ENCODE measurements at regions not wholly inside any gene's neighbourhood (a gene's known extent, or its start where the extent isn't known, plus 50 kb on each side); places are given as distances from the start of the nearest gene placed in this dataset.
"Not testable (repeated sequence)": the region's sequence is repeated elsewhere in the genome, so short reads cannot be mapped to it uniquely, and the experiment has no call there.

- no peak for DNase-seq
- no peak for ATAC-seq (replicated peaks)
- Mint-ChIP-seq H3K4me3 (no peak overlapping the region), H3K27me3 (no peaks in the 10 kb centered on the region), H3K4me1 (ENCODE audit: low read depth in 2 of 2) (no peaks in the 10 kb centered on the region), H3K9me3 (peaks cover 5 to 6% of the 10 kb centered on the region in 2 donors), H3K36me3 (ENCODE audit: insufficient read depth) (no peaks in the 10 kb centered on the region), H3K27ac (no peak overlapping the region)
These were observed 207.1 kb upstream of the PCDH18 start for GRCh38 chr4:137739391-137739790.

DNA sequence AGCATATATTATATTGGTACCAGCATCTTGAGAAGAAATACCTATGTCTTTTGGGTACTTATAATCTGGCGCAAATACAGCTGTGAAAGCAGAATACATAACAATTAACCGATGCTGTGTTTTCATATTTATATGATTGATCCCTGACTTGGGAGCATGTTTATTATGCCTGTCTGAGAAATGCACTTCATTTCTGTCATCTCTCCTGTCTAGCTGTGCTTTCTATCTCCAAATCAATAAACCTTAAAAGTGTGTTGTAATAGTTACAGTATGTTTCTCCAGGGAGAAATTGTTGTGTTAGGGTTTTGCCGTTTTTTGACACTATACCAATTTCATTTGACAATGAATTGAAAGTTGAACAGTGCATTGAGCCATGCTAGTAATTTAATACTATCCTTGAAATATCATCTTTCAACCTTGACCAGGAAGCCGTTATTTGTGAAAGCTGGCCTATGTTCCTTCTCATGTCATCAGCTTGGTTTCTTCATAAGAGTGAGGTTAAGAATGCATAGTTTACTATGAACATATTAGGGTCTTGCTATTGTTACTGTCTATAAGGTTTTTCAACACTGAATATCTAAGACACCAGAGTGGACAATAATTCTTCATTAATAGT is 206.2 kb upstream of the PCDH18 start:
- Mint-ChIP-seq H3K4me1 (ENCODE audit: low read depth in 2 of 2) (no peaks in the 10 kb centered on the region), H3K27me3 (no peaks in the 10 kb centered on the region), H3K36me3 (ENCODE audit: insufficient read depth) (peaks cover under 1% of the 10 kb centered on the region), H3K9me3 (peaks cover 5 to 6% of the 10 kb centered on the region in 2 donors), H3K27ac (no peak overlapping the region), H3K4me3 (no peak overlapping the region)
- ATAC-seq (replicated peaks) (no peak), DNase-seq (no peak)

DNA sequence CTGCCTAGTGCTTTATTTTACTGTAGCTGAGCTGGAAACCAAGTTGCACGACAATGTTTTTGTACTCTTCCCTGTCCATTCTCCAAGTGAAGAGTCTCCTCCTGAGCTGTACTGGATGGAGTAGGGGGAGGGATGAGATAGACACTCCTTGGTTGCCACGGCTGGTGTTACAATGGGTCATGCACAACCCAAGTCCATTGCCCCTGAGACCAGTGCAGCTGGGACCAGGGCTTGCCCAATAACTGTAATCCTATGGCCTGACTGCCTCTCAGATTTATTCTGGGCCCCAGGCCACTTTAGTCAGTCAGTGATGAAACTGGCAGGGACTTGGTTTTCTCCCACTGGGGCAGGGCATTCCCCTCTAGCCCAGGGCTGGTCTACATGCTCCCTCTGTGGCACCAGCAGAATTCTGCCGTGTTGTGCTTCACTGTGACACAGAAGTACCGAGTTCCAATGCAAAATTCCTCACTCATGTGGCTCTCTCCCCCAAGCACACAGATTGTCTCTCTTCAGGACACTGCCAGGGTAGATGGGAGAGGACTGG is 203.3 kb upstream of the PCDH18 start:
- Mint-ChIP-seq H3K36me3 (ENCODE audit: insufficient read depth) (peaks cover 4% of the 10 kb centered on the region), H3K4me1 (ENCODE audit: low read depth in 2 of 2) (no peaks in the 10 kb centered on the region), H3K27ac (no peak overlapping the region), H3K27me3 (no peaks in the 10 kb centered on the region), H3K4me3 (no peak overlapping the region), H3K9me3 (peaks cover 11 to 13% of the 10 kb centered on the region in 2 donors)
- no peak for ATAC-seq (replicated peaks)
- DNase-seq: no peak

DNA sequence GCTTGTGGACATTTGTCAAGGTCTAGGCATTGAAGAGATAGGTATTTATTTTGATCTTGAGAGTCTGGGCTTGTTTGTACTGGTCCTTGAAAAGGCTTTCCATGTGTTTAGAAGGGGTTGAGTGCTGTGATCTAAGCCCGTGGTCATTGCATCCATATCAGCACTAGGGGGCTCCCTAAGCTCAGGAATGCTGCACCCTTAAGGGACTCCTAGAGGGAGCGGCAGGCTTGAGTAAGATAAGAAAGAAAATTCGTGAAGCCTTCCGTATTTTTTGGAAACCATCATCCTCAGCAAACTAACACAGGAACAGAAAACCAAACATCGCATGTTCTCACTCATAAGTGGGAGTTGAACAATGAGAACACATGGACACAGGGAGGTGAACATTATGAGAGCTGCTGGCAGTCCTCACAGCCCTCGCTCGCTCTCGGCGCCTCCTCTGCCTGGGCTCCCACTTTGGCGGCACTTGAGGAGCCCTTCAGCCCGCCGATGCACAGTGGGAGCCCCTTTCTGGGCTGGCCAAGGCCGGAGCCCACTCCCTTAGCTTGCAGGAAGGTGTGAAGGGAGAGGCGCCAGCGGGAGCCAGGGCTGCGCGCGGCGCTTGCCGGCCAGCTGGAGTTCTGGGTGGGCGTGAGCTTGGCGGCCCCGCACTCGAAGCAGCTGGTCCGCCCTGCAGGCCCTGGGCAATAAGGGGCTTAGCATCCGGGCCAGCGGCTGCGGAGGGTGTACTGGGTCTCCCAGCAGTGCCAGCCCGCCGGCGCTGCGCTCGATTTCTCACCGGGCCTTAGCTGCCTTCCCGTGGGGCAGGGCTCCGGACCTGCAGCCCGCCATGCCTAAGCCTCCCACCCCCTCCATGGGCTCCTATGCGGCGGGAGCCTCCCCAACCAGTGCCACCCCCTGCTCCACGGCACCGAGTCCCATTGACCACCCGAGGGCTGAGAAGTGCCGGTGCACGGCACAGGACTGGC is 201.2 kb upstream of the PCDH18 start:
- not testable (repeated sequence) for H3K27me3 Mint-ChIP-seq; DNase-seq; H3K4me1 Mint-ChIP-seq (ENCODE audit: low read depth in 2 of 2); H3K4me3 Mint-ChIP-seq; ATAC-seq (replicated peaks); H3K36me3 Mint-ChIP-seq (ENCODE audit: insufficient read depth); H3K27ac Mint-ChIP-seq
- H3K9me3 Mint-ChIP-seq: peaks cover 11 to 13% of the 10 kb centered on the region in 2 donors

DNA sequence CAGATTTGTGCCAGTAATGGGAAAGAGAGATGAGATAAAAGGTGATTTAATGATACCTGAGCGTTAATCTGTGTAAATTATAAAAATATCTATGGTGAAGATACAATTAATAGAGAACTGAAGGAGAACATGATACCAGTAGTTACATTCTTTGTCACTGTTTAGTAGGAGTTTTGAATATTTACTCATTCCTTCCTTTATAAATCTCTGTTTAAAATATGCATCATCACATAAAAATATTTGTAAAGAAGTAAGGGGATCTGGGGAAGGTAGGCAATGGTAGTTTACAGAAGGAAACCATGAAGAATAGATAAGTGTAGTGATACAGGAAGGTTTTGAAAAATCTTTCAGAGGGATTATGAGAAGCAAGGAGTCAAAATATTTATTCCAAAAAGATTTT is 190.6 kb upstream of the PCDH18 start:
- DNase-seq (no peak), ATAC-seq (replicated peaks) (no peak)
- H3K9me3 Mint-ChIP-seq: peaks cover 6 to 9% of the 10 kb centered on the region in 2 donors
- no peaks in the 10 kb centered on the region for H3K27me3 Mint-ChIP-seq
- no peaks in the 10 kb centered on the region for H3K36me3 Mint-ChIP-seq (ENCODE audit: insufficient read depth)
- H3K27ac Mint-ChIP-seq: no peak overlapping the region
- no peaks in the 10 kb centered on the region for H3K4me1 Mint-ChIP-seq (ENCODE audit: low read depth in 2 of 2)
- H3K4me3 Mint-ChIP-seq: no peak overlapping the region

- Mint-ChIP-seq H3K9me3 (peaks cover 3 to 18% of the 10 kb centered on the region in 2 donors), H3K27me3 (no peaks in the 10 kb centered on the region), H3K27ac (no peak overlapping the region), H3K36me3 (ENCODE audit: insufficient read depth) (no peaks in the 10 kb centered on the region), H3K4me3 (no peak overlapping the region), H3K4me1 (ENCODE audit: low read depth in 2 of 2) (no peaks in the 10 kb centered on the region)
- DNase-seq: no peak
- ATAC-seq (replicated peaks): no peak
These were observed 179.2 kb upstream of the PCDH18 start for GRCh38 chr4:137711502-137711901.

- Mint-ChIP-seq H3K4me1 (ENCODE audit: low read depth in 2 of 2) (no peaks in the 10 kb centered on the region), H3K4me3 (no peak overlapping the region), H3K27me3 (no peaks in the 10 kb centered on the region), H3K9me3 (peaks cover 3 to 18% of the 10 kb centered on the region in 2 donors), H3K27ac (no peak overlapping the region), H3K36me3 (ENCODE audit: insufficient read depth) (no peaks in the 10 kb centered on the region)
- no peak for ATAC-seq (replicated peaks)
- no peak for DNase-seq
These were observed 175.3 kb upstream of the PCDH18 start for GRCh38 chr4:137707626-137708025.

- Mint-ChIP-seq H3K9me3 (peaks cover 3 to 18% of the 10 kb centered on the region in 2 donors), H3K4me3 (no peak overlapping the region), H3K27ac (no peak overlapping the region), H3K4me1 (ENCODE audit: low read depth in 2 of 2) (no peaks in the 10 kb centered on the region), H3K36me3 (ENCODE audit: insufficient read depth) (no peaks in the 10 kb centered on the region), H3K27me3 (no peaks in the 10 kb centered on the region)
- no peak for ATAC-seq (replicated peaks)
- no peak for DNase-seq
These were observed 174.9 kb upstream of the PCDH18 start for GRCh38 chr4:137707102-137707620.

DNA sequence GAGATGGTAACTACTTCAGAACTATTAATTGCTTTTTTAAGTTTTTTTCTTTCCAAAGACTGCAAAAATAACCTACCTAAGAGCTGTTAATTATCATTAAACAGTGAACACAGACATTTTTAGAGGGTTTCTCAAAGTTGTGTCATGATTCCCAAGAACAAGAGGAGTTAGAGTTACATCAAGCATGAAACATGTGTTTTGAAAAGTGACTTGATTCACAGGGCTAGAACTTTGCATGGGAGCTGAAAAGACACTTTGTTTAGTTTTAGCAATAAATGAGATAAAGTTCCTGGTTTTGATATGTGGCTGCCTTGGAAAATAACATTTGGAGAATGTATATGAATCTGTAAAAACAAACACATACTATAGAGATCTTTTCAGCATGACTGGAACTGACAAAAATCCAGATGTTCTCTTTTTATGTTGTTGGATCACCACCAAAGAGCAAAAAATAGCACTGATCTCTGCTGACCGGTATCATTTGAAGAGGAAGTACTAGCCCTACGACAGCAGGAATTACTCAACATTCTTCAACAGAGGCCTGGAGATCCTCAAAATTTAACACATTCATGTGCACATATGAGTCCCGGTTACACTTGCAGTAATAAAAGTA is 173.0 kb upstream of the PCDH18 start:
- Mint-ChIP-seq H3K27me3 (no peaks in the 10 kb centered on the region), H3K9me3 (peaks cover 4 to 11% of the 10 kb centered on the region in 2 donors), H3K27ac (no peak overlapping the region), H3K36me3 (ENCODE audit: insufficient read depth) (no peaks in the 10 kb centered on the region), H3K4me1 (ENCODE audit: low read depth in 2 of 2) (no peaks in the 10 kb centered on the region), H3K4me3 (no peak overlapping the region)
- DNase-seq: no peak
- no peak for ATAC-seq (replicated peaks)

GRCh38 chr4:137703195-137703594 is 170.9 kb upstream of the PCDH18 start:
- Mint-ChIP-seq H3K9me3 (peaks cover 8 to 9% of the 10 kb centered on the region in 2 donors), H3K36me3 (ENCODE audit: insufficient read depth) (no peaks in the 10 kb centered on the region), H3K27me3 (no peaks in the 10 kb centered on the region), H3K4me1 (ENCODE audit: low read depth in 2 of 2) (no peaks in the 10 kb centered on the region), H3K27ac (no peak overlapping the region), H3K4me3 (no peak overlapping the region)
- ATAC-seq (replicated peaks) (no peak), DNase-seq (no peak)

DNA sequence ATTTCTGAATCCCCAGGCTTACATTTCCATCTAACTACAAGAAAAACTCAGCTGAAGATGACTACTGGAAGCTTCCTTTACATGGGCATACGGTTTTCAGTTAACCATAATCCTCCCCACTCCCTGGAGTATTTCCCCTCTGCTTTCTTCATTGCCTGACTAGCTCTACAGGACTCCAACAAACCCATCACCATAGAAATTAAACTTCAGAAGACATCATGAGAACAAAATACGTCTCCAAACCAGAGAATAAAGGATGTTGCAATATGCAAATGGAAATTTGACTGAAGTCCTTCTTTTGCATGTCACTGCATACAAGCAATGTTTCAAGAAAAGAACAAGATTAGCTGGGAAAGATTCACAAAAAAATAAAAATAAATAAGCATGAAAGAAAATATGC is 170.2 kb upstream of the PCDH18 start:
- no peak for ATAC-seq (replicated peaks)
- H3K36me3 Mint-ChIP-seq (ENCODE audit: insufficient read depth): no peaks in the 10 kb centered on the region
- no peaks in the 10 kb centered on the region for H3K4me1 Mint-ChIP-seq (ENCODE audit: low read depth in 2 of 2)

GRCh38 chr4:137701401-137701800 is 169.1 kb upstream of the PCDH18 start:
- H3K27me3 Mint-ChIP-seq: no peaks in the 10 kb centered on the region
- peaks cover 8 to 9% of the 10 kb centered on the region in 2 donors for H3K9me3 Mint-ChIP-seq
- ATAC-seq (replicated peaks): no peak
- no peak overlapping the region for H3K4me3 Mint-ChIP-seq
- H3K36me3 Mint-ChIP-seq (ENCODE audit: insufficient read depth): no peaks in the 10 kb centered on the region
- no peak for DNase-seq
- H3K27ac Mint-ChIP-seq: no peak overlapping the region
- H3K4me1 Mint-ChIP-seq (ENCODE audit: low read depth in 2 of 2): no peaks in the 10 kb centered on the region

More for the DNA sequence above, 170.2 kb upstream of the PCDH18 start:
- Mint-ChIP-seq H3K4me3 (no peak overlapping the region), H3K27ac (no peak overlapping the region), H3K9me3 (peaks cover 8 to 9% of the 10 kb centered on the region in 2 donors), H3K27me3 (no peaks in the 10 kb centered on the region)
- DNase-seq: no peak

- Mint-ChIP-seq H3K27me3 (no peaks in the 10 kb centered on the region), H3K27ac (no peak overlapping the region), H3K9me3 (peaks cover 8 to 10% of the 10 kb centered on the region in 2 donors), H3K4me1 (ENCODE audit: low read depth in 2 of 2) (no peaks in the 10 kb centered on the region), H3K4me3 (no peak overlapping the region), H3K36me3 (ENCODE audit: insufficient read depth) (no peaks in the 10 kb centered on the region)
- DNase-seq (no peak), ATAC-seq (replicated peaks) (no peak)
These were observed 168.5 kb upstream of the PCDH18 start for GRCh38 chr4:137700751-137701150.
